PC-9 (cell line): ENCODE measurements at regions not wholly inside any gene's neighbourhood (a gene's known extent, or its start where the extent isn't known, plus 50 kb on each side); places are given as distances from the start of the nearest gene placed in this dataset.

ENCODE experiments used
- CTCF ChIP-seq: fragments of 200-600 bp; sonication (generic); conservative IDR thresholded peaks from 2 replicates; pipeline ENCODE4 v1.6.1; 2017; ENCODE audit warnings: mixed run types, antibody characterized with exemption, mild to moderate bottlenecking, moderate library complexity
- EZH2 ChIP-seq: fragments of 200-600 bp; sonication (generic); IDR thresholded peaks from 2 replicates; pipeline ENCODE4 v1.8.0; 2017; ENCODE audit warnings: antibody characterized with exemption, low read depth

GRCh38 chr2:12998685-12999084 is 281.9 kb downstream of the TRIB2 start:
- TF ChIP-seq CTCF (no peak), EZH2 (no peak)
